H1 (cell line): ENCODE measurements at regions not wholly inside any gene's neighbourhood (a gene's known extent, or its start where the extent isn't known, plus 50 kb on each side); places are given as distances from the start of the nearest gene placed in this dataset.
"Not testable (repeated sequence)": the region's sequence is repeated elsewhere in the genome, so short reads cannot be mapped to it uniquely, and the experiment has no call there.

Experiments
- CTCF ChIA-PET: fragments of 300-600 bp; sonication (Branson Sonifier 250); formaldehyde crosslinking; loops from one replicate; lab custom pipeline; 2021; ENCODE audit not compliant: partially characterized antibody; lab: Charles Lee
- POLR2A ChIA-PET: fragments of 300-600 bp; sonication (Branson Sonifier 250); formaldehyde crosslinking; loops from one replicate; lab custom pipeline; 2021; ENCODE audit warnings: inconsistent platforms; ENCODE audit not compliant: partially characterized antibody; lab: Charles Lee
- DNase-seq, 2 experiments: peaks; one replicate each; pipeline versions ENCODE4 v3.0.0 to v3.0.0-alpha.2; 2010 to 2022; ENCODE audit warnings: low spot score in 2 of 2, low read depth in 1 of 2, mixed read lengths in 1 of 2
- FAIRE-seq: peaks from 2 replicates; lab custom pipeline; 2011; peaks lifted over from hg19 to GRCh38; lab: Jason Lieb, UNC
- H2AFZ ChIP-seq: 2 replicates; pipeline ENCODE4 v1.8.1; 2012; ENCODE audit warnings: low read length, inconsistent platforms
- H2AK5ac ChIP-seq: 2 replicates; pipeline ENCODE4 v1.6.1; 2013; ENCODE audit warnings: low read depth, low read length
- H2BK120ac ChIP-seq: replicated peaks from 2 replicates; pipeline ENCODE3; 2013; ENCODE audit warnings: low read depth, low read length, inconsistent platforms
- H2BK12ac ChIP-seq: 2 replicates; pipeline ENCODE4 v1.6.1; 2013; ENCODE audit warnings: low read depth, low read length
- H2BK15ac ChIP-seq: 2 replicates; pipeline ENCODE4 v1.6.1; 2013; ENCODE audit warnings: low read length
- H2BK20ac ChIP-seq: 2 replicates; pipeline ENCODE4 v1.6.1; 2013; ENCODE audit warnings: low read length
- H2BK5ac ChIP-seq: 2 replicates; pipeline ENCODE4 v1.6.1; 2013; ENCODE audit warnings: low read depth, low read length
- H3K14ac ChIP-seq: 2 replicates; pipeline ENCODE4 v1.6.1; 2013; ENCODE audit warnings: inconsistent platforms; ENCODE audit not compliant: insufficient read length
- H3K18ac ChIP-seq: 2 replicates; pipeline ENCODE4 v1.6.1; 2013; ENCODE audit warnings: low read length; ENCODE audit errors: extremely low read depth
- H3K23ac ChIP-seq: 2 replicates; pipeline ENCODE4 v1.6.1; 2013; ENCODE audit warnings: inconsistent platforms; ENCODE audit not compliant: insufficient read length
- H3K23me2 ChIP-seq: 2 replicates; pipeline ENCODE4 v1.6.1; 2013; ENCODE audit warnings: low read depth, low read length
- H3K27ac ChIP-seq: 2 replicates; pipeline ENCODE4 v1.6.1; 2011; ENCODE audit warnings: low read depth, low read length, inconsistent platforms
- H3K27me3 ChIP-seq, 4 experiments: replicated peaks in 1 of 4; 1 replicate in 1 of 4; 2 replicates in 3 of 4; pipeline versions ENCODE4 v1.6.1 to v1.8.1; 2011 to 2013; ENCODE audit warnings: low read length in 3 of 4, mild to moderate bottlenecking in 3 of 4, inconsistent platforms in 2 of 4, mixed read lengths in 2 of 4, moderate library complexity in 1 of 4; ENCODE audit not compliant: control insufficient read depth in 3 of 4, insufficient read depth in 3 of 4; ENCODE audit errors: extremely low read depth in 1 of 4
- H3K36me3 ChIP-seq, 4 experiments: 2 replicates each; pipeline versions ENCODE4 v1.6.1 to v1.8.1; 2011 to 2013; ENCODE audit warnings: mild to moderate bottlenecking in 4 of 4, low read length in 3 of 4, moderate library complexity in 2 of 4, control low read depth in 1 of 4, inconsistent platforms in 1 of 4; ENCODE audit not compliant: insufficient read depth in 4 of 4, control insufficient read depth in 2 of 4
- H3K4ac ChIP-seq: replicated peaks from 2 replicates; pipeline ENCODE3; 2013; ENCODE audit warnings: low read length, low read depth, mixed read lengths, inconsistent platforms; ENCODE audit not compliant: insufficient read length
- H3K4me1 ChIP-seq, 4 experiments: replicated peaks in 1 of 4; 1 replicate in 1 of 4; 2 replicates in 3 of 4; pipeline versions ENCODE4 v1.6.1 to v1.8.1; 2011 to 2013; ENCODE audit warnings: low read length in 3 of 4, inconsistent platforms in 2 of 4, mixed read lengths in 1 of 4; ENCODE audit not compliant: insufficient read depth in 4 of 4, control insufficient read depth in 3 of 4
- H3K4me2 ChIP-seq, 2 experiments: 2 replicates each; pipeline versions ENCODE4 v1.6.1 to v1.8.1; 2011 to 2013; ENCODE audit warnings: low read depth in 2 of 2, low read length in 2 of 2, control low read depth in 1 of 2, inconsistent platforms in 1 of 2, mild to moderate bottlenecking in 1 of 2; ENCODE audit not compliant: insufficient read depth in 1 of 2
- H3K4me3 ChIP-seq, 4 experiments: fragments of 200-600, 300-600 bp in 1 of 4; sonication (generic), shearing (Covaris generic), sonication (Bioruptor Twin) in 1 of 4; 2 replicates each; pipeline versions ENCODE4 v1.5.1 to v1.8.1; 2011 to 2016; ENCODE audit warnings: low read length in 4 of 4, low read depth in 3 of 4, control low read depth in 2 of 4, inconsistent platforms in 2 of 4, mild to moderate bottlenecking in 2 of 4, mixed read lengths in 1 of 4, moderate library complexity in 1 of 4; ENCODE audit not compliant: insufficient read depth in 2 of 4; ENCODE audit errors: extremely low read depth in 1 of 4
- H3K56ac ChIP-seq: replicated peaks from 2 replicates; pipeline ENCODE3; 2013; ENCODE audit warnings: low read depth, mild to moderate bottlenecking, mixed read lengths, low read length, inconsistent platforms; ENCODE audit not compliant: insufficient read length
- H3K79me1 ChIP-seq: 2 replicates; pipeline ENCODE4 v1.6.1; 2013; ENCODE audit warnings: low read depth, low read length, control low read depth
- H3K79me2 ChIP-seq, 2 experiments: 2 replicates each; pipeline versions ENCODE4 v1.6.1 to v1.8.1; 2012 to 2013; ENCODE audit warnings: low read length in 2 of 2, mild to moderate bottlenecking in 2 of 2, inconsistent platforms in 1 of 2; ENCODE audit not compliant: insufficient read depth in 2 of 2, control insufficient read depth in 1 of 2
- H3K9ac ChIP-seq, 4 experiments: replicated peaks in 1 of 4; 1 replicate in 1 of 4; 2 replicates in 3 of 4; pipeline versions ENCODE4 v1.6.1 to v1.8.1; 2011 to 2013; ENCODE audit warnings: low read depth in 3 of 4, low read length in 3 of 4, control low read depth in 2 of 4, mild to moderate bottlenecking in 2 of 4, moderate library complexity in 2 of 4, inconsistent platforms in 1 of 4; ENCODE audit errors: extremely low read depth in 1 of 4
- H3K9me3 ChIP-seq, 2 experiments: 2 replicates each; pipeline versions ENCODE4 v1.6.1 to v1.8.1; 2012 to 2013; ENCODE audit warnings: mild to moderate bottlenecking in 2 of 2, moderate library complexity in 2 of 2, control low read depth in 1 of 2, inconsistent platforms in 1 of 2, low read depth in 1 of 2, low read length in 1 of 2, mixed read lengths in 1 of 2; ENCODE audit not compliant: insufficient read depth in 2 of 2
- H4K20me1 ChIP-seq, 2 experiments: replicated peaks in 1 of 2; 2 replicates each; pipeline versions ENCODE3 to v1.8.1; 2011 to 2013; ENCODE audit warnings: inconsistent platforms in 2 of 2, low read length in 2 of 2, mild to moderate bottlenecking in 1 of 2; ENCODE audit not compliant: insufficient read depth in 2 of 2, control insufficient read depth in 1 of 2
- H4K5ac ChIP-seq: 2 replicates; pipeline ENCODE4 v1.6.1; 2013; ENCODE audit warnings: low read length, low read depth, mixed read lengths, inconsistent platforms; ENCODE audit not compliant: insufficient read length
- H4K8ac ChIP-seq: 2 replicates; pipeline ENCODE4 v1.8.0; 2013; ENCODE audit warnings: mild to moderate bottlenecking, moderate library complexity, low read length, inconsistent platforms; ENCODE audit not compliant: insufficient read depth; ENCODE audit errors: extremely low read depth
- H4K91ac ChIP-seq: replicated peaks from 2 replicates; pipeline ENCODE3; 2013; ENCODE audit warnings: low read length, mixed read lengths, inconsistent platforms; ENCODE audit not compliant: insufficient read length
- WGBS, 2 experiments: shearing (Covaris generic) in 1 of 2; methylation state at CpG; one replicate each; pipeline versions ENCODE4 v1.1.6 to v1.1.7; 2013 to 2015; ENCODE audit warnings: low lambda C conversion rate in 2 of 2, mixed read lengths in 2 of 2, inconsistent platforms in 1 of 2, low coverage in 1 of 2, missing lambda C conversion rate in 1 of 2; ENCODE audit not compliant: insufficient replicate concordance in 2 of 2, insufficient coverage in 1 of 2, insufficient read length in 1 of 2; ENCODE audit errors: extremely low coverage in 1 of 2, missing lambda C conversion rate in 1 of 2; 5-methylcytosine and 5-hydroxymethylcytosine counted together

DNA sequence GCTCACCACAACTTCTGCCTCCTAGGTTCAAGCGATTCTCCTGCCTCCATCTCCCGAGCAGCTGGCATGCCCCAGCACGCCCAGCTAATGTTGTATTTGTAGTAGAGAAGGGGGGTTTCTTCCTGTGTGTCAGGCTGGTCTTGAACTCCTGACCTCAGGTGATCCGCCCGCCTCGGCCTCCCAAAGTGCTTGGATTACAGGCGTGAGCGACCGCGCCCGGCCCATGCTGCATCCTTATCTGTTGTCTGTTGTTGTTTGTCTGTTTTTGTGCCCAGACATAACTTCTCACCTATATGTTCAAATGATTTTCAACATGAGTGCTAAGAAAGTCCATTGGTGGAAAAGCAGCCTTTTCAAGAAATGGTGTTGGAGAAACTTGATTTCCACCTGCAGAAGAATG, 113.0 kb upstream of the HMX1 start:
- H3K14ac ChIP-seq, H3K18ac ChIP-seq, H2BK12ac ChIP-seq, H4K8ac ChIP-seq, H4K91ac ChIP-seq, H2AK5ac ChIP-seq, DNase-seq, H3K56ac ChIP-seq, FAIRE-seq, H3K79me1 ChIP-seq, H3K23me2 ChIP-seq, H3K79me2 ChIP-seq, H4K5ac ChIP-seq, H3K4me2 ChIP-seq, POLR2A ChIA-PET, H2BK120ac ChIP-seq, H3K9ac ChIP-seq, H3K4ac ChIP-seq, H2BK5ac ChIP-seq, H4K20me1 ChIP-seq, H2BK15ac ChIP-seq, H3K4me1 ChIP-seq, H3K27ac ChIP-seq, H2BK20ac ChIP-seq, H2AFZ ChIP-seq, H3K23ac ChIP-seq, H3K4me3 ChIP-seq, H3K36me3 ChIP-seq, CTCF ChIA-PET, H3K27me3 ChIP-seq: not testable (repeated sequence)
- peaks cover 0 to 14% of the 10 kb centered on the region in 2 experiments; a peak in 2 of 4 replicates for H3K9me3 ChIP-seq
- 73% methylated on average over 2 of the region's 11 CpGs; no CpG with 5 or more reads in 1 of the 2 experiments for WGBS, 2 experiments

DNA sequence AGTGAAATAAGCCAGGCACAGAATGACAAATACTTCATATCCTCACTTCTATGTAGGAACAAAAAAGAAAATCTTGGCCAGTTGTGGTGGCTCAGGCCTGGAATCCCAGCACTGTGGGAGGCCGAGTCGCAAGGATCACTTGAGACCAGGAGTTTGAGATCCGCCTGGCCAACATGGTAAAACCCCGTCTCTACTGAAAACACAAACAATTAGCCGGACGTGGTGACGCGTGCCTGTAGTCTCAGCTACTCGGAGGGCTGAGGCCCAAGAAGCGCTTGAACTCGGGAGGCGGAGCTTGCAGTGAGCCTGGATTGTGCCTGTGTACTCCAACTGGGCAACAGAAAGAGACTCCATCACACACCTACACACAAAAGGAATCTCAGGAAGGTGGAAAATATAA, 112.3 kb upstream of the HMX1 start:
- H4K20me1 ChIP-seq, H3K14ac ChIP-seq, FAIRE-seq, H3K23ac ChIP-seq, H2BK20ac ChIP-seq, H3K18ac ChIP-seq, H3K27ac ChIP-seq, H4K5ac ChIP-seq, H3K36me3 ChIP-seq, H3K4me3 ChIP-seq, POLR2A ChIA-PET, H3K79me2 ChIP-seq, H4K91ac ChIP-seq, H3K27me3 ChIP-seq, DNase-seq, H2AFZ ChIP-seq, H3K79me1 ChIP-seq, H3K23me2 ChIP-seq, H3K4me1 ChIP-seq, H4K8ac ChIP-seq, H2BK12ac ChIP-seq, H3K56ac ChIP-seq, H2BK15ac ChIP-seq, H2BK120ac ChIP-seq, H2AK5ac ChIP-seq, H3K4me2 ChIP-seq, H3K4ac ChIP-seq, H3K9ac ChIP-seq, CTCF ChIA-PET, H2BK5ac ChIP-seq: not testable (repeated sequence)
- H3K9me3 ChIP-seq, result peaks cover 0 to 14% of the 10 kb centered on the region in 2 experiments; a peak in 2 of 4 replicates
- WGBS, 2 experiments, result no CpG with 5 or more reads among the region's 12 CpGs
